GM19468 (cell line): ENCODE measurements at regions not wholly inside any gene's neighbourhood (a gene's known extent, or its start where the extent isn't known, plus 50 kb on each side); places are given as distances from the start of the nearest gene placed in this dataset.

Source experiments
- ATAC-seq: cut with Tn5 transposase; IDR thresholded peaks from one replicate; pipeline ENCODE4 v1.9.1; 2021; ENCODE audit warnings: mild to moderate bottlenecking, moderate library complexity, moderate number of reproducible peaks; ENCODE audit not compliant: unreplicated experiment; ENCODE audit errors: extremely low read depth

GRCh38 chr9:115208501-115208900 is 90.5 kb upstream of the TNC start:
- ATAC-seq = no peak

GRCh38 chr9:115209601-115210306 is 91.8 kb upstream of the TNC start:
- peak; percentile 30 for ATAC-seq

- ATAC-seq = no peak
These were observed 92.7 kb upstream of the TNC start for GRCh38 chr9:115210699-115211098.

- ATAC-seq = peak; percentile 59
These were observed 93.6 kb upstream of the TNC start for GRCh38 chr9:115211413-115212124.

- no peak for ATAC-seq
These were observed 94.2 kb upstream of the TNC start for GRCh38 chr9:115212125-115212605.

- no peak for ATAC-seq
These were observed 94.9 kb upstream of the TNC start for GRCh38 chr9:115212832-115213231.

- ATAC-seq = no peak
These were observed 95.9 kb upstream of the TNC start for GRCh38 chr9:115213818-115214334.

GRCh38 chr9:115216873-115217272 is 98.9 kb upstream of the TNC start:
- ATAC-seq = no peak

- no peak for ATAC-seq
These were observed 102.5 kb upstream of the TNC start for GRCh38 chr9:115220319-115221005.

GRCh38 chr9:115223471-115223870 is 105.5 kb upstream of the TNC start:
- ATAC-seq = no peak

- ATAC-seq = no peak
These were observed 107.6 kb upstream of the TNC start for GRCh38 chr9:115225459-115226116.

- no peak for ATAC-seq
These were observed 108.2 kb upstream of the TNC start for GRCh38 chr9:115226152-115226551.

GRCh38 chr9:115229496-115229895 is 111.5 kb upstream of the TNC start:
- no peak for ATAC-seq

- ATAC-seq = no peak
These were observed 113.1 kb upstream of the TNC start for GRCh38 chr9:115230924-115231515.

GRCh38 chr9:115232181-115232774 is 114.3 kb upstream of the TNC start:
- no peak for ATAC-seq

- no peak for ATAC-seq
These were observed 116.1 kb upstream of the TNC start for GRCh38 chr9:115234094-115234493.

GRCh38 chr9:115235221-115235620 is 117.3 kb upstream of the TNC start:
- ATAC-seq = no peak

GRCh38 chr9:115237385-115237998 is 119.5 kb upstream of the TNC start:
- no peak for ATAC-seq

GRCh38 chr9:115240676-115241075 is 122.7 kb upstream of the TNC start:
- no peak for ATAC-seq
